HCT116 (cell line): ENCODE measurements at regions not wholly inside any gene's neighbourhood (a gene's known extent, or its start where the extent isn't known, plus 50 kb on each side); places are given as distances from the start of the nearest gene placed in this dataset.

ENCODE experiments used
- ATAC-seq: fragments of 200-7000 bp; cut with Tn5 transposase; 2 replicates; pipeline ENCODE4 v1.9.1; 2020; ENCODE audit warnings: mild to moderate bottlenecking, moderate library complexity
- BruUV-seq: library from RNA; stranded (reverse); fragments of 400-500 nt; replicated peaks from 2 replicates; lab custom pipeline; 2021; lab: Mats Ljungman, UMichigan
- CTCF ChIA-PET: fragments of 300-600 bp; sonication (Branson Sonifier 250); formaldehyde crosslinking; loops from one replicate; lab custom pipeline; 2021; ENCODE audit warnings: antibody characterized with exemption; lab: Charles Lee
- POLR2A ChIA-PET: fragments of 300-600, 350-600 bp; sonication (Branson Sonifier 250); formaldehyde crosslinking; loops from one replicate; lab custom pipeline; 2021; ENCODE audit warnings: antibody characterized with exemption; lab: Charles Lee
- RAD21 ChIA-PET, 2 experiments: fragments of 300-600 bp; sonication (Branson Sonifier 250); formaldehyde crosslinking; loops; one replicate each; lab custom pipeline; 2023; ENCODE audit warnings: low total read pairs in 2 of 2; ENCODE audit not compliant: uncharacterized antibody in 2 of 2, unreplicated experiment in 2 of 2, low non-redundant PET in 1 of 2; lab: Charles Lee
- DNase-seq: peaks from one replicate; pipeline ENCODE4 v3.0.0-alpha.2; 2010; ENCODE audit warnings: low read depth, low spot score
- H2AFZ ChIP-seq: fragments of 200-600 bp; shearing (Covaris generic), sonication (generic); 2 replicates; pipeline ENCODE4 v1.6.1; 2017; ENCODE audit warnings: low read depth, mixed run types, mixed read lengths, antibody characterized with exemption, low read length; ENCODE audit not compliant: poor library complexity, severe bottlenecking
- H3K27ac ChIP-seq: 2 replicates; pipeline ENCODE4 v1.5.1; 2012; ENCODE audit warnings: low read depth, low read length
- H3K27me3 ChIP-seq: fragments of 200-600 bp; sonication (generic); 2 replicates; pipeline ENCODE4 v1.6.1; 2016; ENCODE audit warnings: mixed run types, low read length, mixed read lengths; ENCODE audit not compliant: insufficient read depth
- H3K36me3 ChIP-seq, 2 experiments: fragments of 200-500 bp in 1 of 2; fragments of 200-600 bp in 1 of 2; sonication (Bioruptor generic) in 1 of 2; sonication (generic) in 1 of 2; 2 replicates each; pipeline versions ENCODE4 v1.5.1 to v1.6.1; 2014 to 2016; ENCODE audit warnings: low read length in 2 of 2, inconsistent platforms in 1 of 2, mixed read lengths in 1 of 2, mixed run types in 1 of 2; ENCODE audit not compliant: insufficient read depth in 2 of 2, control insufficient read depth in 1 of 2
- H3K4me1 ChIP-seq, 2 experiments: fragments of 200-600 bp in 1 of 2; sonication (generic) in 1 of 2; 2 replicates each; pipeline versions ENCODE4 v1.5.1 to v1.6.1; 2012 to 2017; ENCODE audit warnings: low read length in 2 of 2, inconsistent platforms in 1 of 2, mild to moderate bottlenecking in 1 of 2, mixed read lengths in 1 of 2, mixed run types in 1 of 2, moderate library complexity in 1 of 2; ENCODE audit not compliant: insufficient read depth in 2 of 2, control insufficient read depth in 1 of 2
- H3K4me2 ChIP-seq: fragments of 200-600 bp; sonication (generic); 2 replicates; pipeline ENCODE4 v1.6.1; 2017; ENCODE audit warnings: mixed run types, low read length, mixed read lengths
- H3K4me3 ChIP-seq, 2 experiments: fragments of 200-600 bp in 1 of 2; sonication (generic) in 1 of 2; replicated peaks in 1 of 2; 2 replicates each; pipeline ENCODE4 v1.5.1; 2011 to 2016; ENCODE audit warnings: low read length in 2 of 2, control low read depth in 1 of 2, low read depth in 1 of 2, mild to moderate bottlenecking in 1 of 2, mixed read lengths in 1 of 2, mixed run types in 1 of 2
- H3K79me2 ChIP-seq: fragments of 200-600 bp; sonication (generic); 2 replicates; pipeline ENCODE4 v1.6.1; 2017; ENCODE audit warnings: mild to moderate bottlenecking, mixed run types, low read length, moderate library complexity, mixed read lengths; ENCODE audit not compliant: insufficient read depth
- H3K9ac ChIP-seq: fragments of 200-600 bp; sonication (generic); 2 replicates; pipeline ENCODE4 v1.6.1; 2016; ENCODE audit warnings: low read length, mixed read lengths
- H3K9me2 ChIP-seq: fragments of 200-600 bp; sonication (generic), shearing (Covaris generic); 2 replicates; pipeline ENCODE4 v1.6.1; 2017; ENCODE audit warnings: mixed run types, mild to moderate bottlenecking, moderate library complexity; ENCODE audit not compliant: insufficient read depth
- H3K9me3 ChIP-seq, 2 experiments: fragments of 200-500 bp in 1 of 2; fragments of 200-600 bp in 1 of 2; sonication (Bioruptor generic) in 1 of 2; sonication (generic) in 1 of 2; 2 replicates each; pipeline ENCODE4 v1.6.1; 2014 to 2017; ENCODE audit warnings: low read length in 2 of 2, mixed read lengths in 2 of 2, inconsistent platforms in 1 of 2, low read depth in 1 of 2, mild to moderate bottlenecking in 1 of 2, mixed run types in 1 of 2, moderate library complexity in 1 of 2; ENCODE audit not compliant: control insufficient read depth in 1 of 2, insufficient read depth in 1 of 2
- H4K20me1 ChIP-seq: fragments of 200-600 bp; sonication (generic), shearing (Covaris generic); 2 replicates; pipeline ENCODE4 v1.6.1; 2017; ENCODE audit warnings: mixed run types, mild to moderate bottlenecking, moderate library complexity; ENCODE audit not compliant: insufficient read depth
- EGR1 ChIP-seq: IDR thresholded peaks from 2 replicates; pipeline ENCODE4 v1.6.1; 2012; ENCODE audit warnings: low read depth
- ELF1 ChIP-seq: IDR thresholded peaks from 2 replicates; pipeline ENCODE4 v1.6.1; 2012; ENCODE audit warnings: low read depth, borderline replicate concordance
- FOSL1 ChIP-seq: IDR thresholded peaks from 2 replicates; pipeline ENCODE4 v1.6.1; 2012; ENCODE audit warnings: low read depth
- JUND ChIP-seq: IDR thresholded peaks from 2 replicates; pipeline ENCODE4 v1.6.1; 2012
- POLR2A ChIP-seq: IDR thresholded peaks from 2 replicates; pipeline ENCODE4 v1.7.0; 2011; ENCODE audit warnings: borderline replicate concordance; ENCODE audit not compliant: insufficient read depth, insufficient read length; ENCODE audit errors: extremely low read depth
- SP1 ChIP-seq: IDR thresholded peaks from 2 replicates; pipeline ENCODE4 v1.6.1; 2012; ENCODE audit warnings: low read depth
- TCF7L2 ChIP-seq: IDR thresholded peaks from 2 replicates; pipeline ENCODE4 v1.7.0; 2011; ENCODE audit warnings: borderline replicate concordance, inconsistent platforms; ENCODE audit not compliant: insufficient read depth, insufficient read length; ENCODE audit errors: extremely low read depth
- ZBTB33 ChIP-seq: IDR thresholded peaks from 2 replicates; pipeline ENCODE4 v1.6.1; 2011; ENCODE audit warnings: mild to moderate bottlenecking, low read length, moderate library complexity; ENCODE audit not compliant: insufficient replicate concordance; ENCODE audit errors: extremely low read depth
- ZNF274 ChIP-seq: fragments of 200-500 bp; sonication (Bioruptor generic); IDR thresholded peaks from 2 replicates; pipeline ENCODE4 v1.6.1; 2014; ENCODE audit warnings: mild to moderate bottlenecking, low read depth, low read length, inconsistent platforms
- intact Hi-C: fragments of 100-400 bp; cut with micrococcal nuclease; formaldehyde crosslinking; loops from 2 replicates; pipeline ENCODE4 v1.10.0; 2022

- no peaks in the 10 kb centered on the region for H4K20me1 ChIP-seq
- H2AFZ ChIP-seq, result no peak overlapping the region
- DNase-seq (no peak), ATAC-seq (no peak)
- H3K36me3 ChIP-seq, result no peaks in the 10 kb centered on the region
- TF ChIP-seq ZBTB33 (no peak), ZNF274 (no peak), ELF1 (no peak), SP1 (no peak), FOSL1 (no peak), POLR2A (no peak), TCF7L2 (no peak), JUND (no peak), EGR1 (no peak)
- H3K27ac ChIP-seq, result no peak overlapping the region
- CTCF ChIA-PET, result no interaction called here
- H3K4me1 ChIP-seq, result no peaks in the 10 kb centered on the region
- POLR2A ChIA-PET, result no interaction called here
- H3K4me2 ChIP-seq, result no peak overlapping the region
- no peaks in the 10 kb centered on the region for H3K9me2 ChIP-seq
- H3K4me3 ChIP-seq, result no peak overlapping the region
- RAD21 ChIA-PET, result no interaction called here
- no TSS peak for BruUV-seq
- intact Hi-C loops, result no loop called here
- H3K9ac ChIP-seq, result no peak overlapping the region
- no peaks in the 10 kb centered on the region for H3K27me3 ChIP-seq
- H3K79me2 ChIP-seq, result no peaks in the 10 kb centered on the region
- H3K9me3 ChIP-seq, result no peaks in the 10 kb centered on the region; a peak in 1 of 4 replicates
Observed at GRCh38 chr2:33978471-33978870, 379.4 kb upstream of the FAM98A start.

GRCh38 chr2:33975498-33975897 is 376.4 kb upstream of the FAM98A start:
- Histone ChIP-seq H3K36me3 (no peaks in the 10 kb centered on the region), H3K9me2 (no peaks in the 10 kb centered on the region), H3K27ac (no peak overlapping the region), H3K4me2 (no peak overlapping the region), H2AFZ (no peak overlapping the region), H3K4me3 (no peak overlapping the region), H3K9me3 (no peaks in the 10 kb centered on the region), H4K20me1 (no peaks in the 10 kb centered on the region), H3K27me3 (no peaks in the 10 kb centered on the region), H3K9ac (no peak overlapping the region), H3K79me2 (no peaks in the 10 kb centered on the region), H3K4me1 (no peaks in the 10 kb centered on the region)
- DNase-seq (no peak), ATAC-seq (no peak)
- intact Hi-C loops, result no loop called here
- ChIA-PET CTCF (no interaction called here), POLR2A (no interaction called here), RAD21 (no interaction called here)
- TF ChIP-seq ZNF274, result no peak
- BruUV-seq, result no TSS peak
